ENCODE measurements at regions not wholly inside any gene's neighbourhood (a gene's known extent, or its start where the extent isn't known, plus 50 kb on each side); places are given as distances from the start of the nearest gene placed in this dataset.

DNA sequence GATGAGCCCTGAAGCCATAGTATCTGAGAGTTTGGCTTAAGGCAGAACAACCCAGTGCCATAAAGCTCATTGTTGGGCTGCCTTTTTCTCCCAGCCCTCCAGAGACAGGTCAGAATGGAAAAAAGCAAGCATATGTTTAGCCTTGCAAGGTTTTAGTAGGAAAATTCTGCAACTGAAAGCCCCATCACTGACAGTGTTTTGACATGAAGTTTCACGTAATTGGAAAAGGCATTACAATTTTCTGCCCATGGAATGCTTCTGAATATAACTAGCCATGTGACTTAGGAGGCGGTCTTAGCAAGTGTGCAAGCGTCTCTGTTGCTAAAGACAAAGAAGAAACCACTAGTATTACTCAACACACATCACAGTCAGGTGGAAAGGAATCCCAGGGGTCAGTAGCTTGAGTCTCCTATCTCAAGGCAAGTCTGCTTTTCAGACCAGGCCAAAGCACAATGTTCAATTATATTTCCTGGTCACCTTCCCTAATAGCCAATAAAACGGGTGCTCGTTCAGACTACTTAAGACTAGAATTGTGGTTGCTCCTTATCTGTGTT lies 117.6 kb downstream of the CARTPT start (continued):
- TF ChIP-seq, protein P1, sequence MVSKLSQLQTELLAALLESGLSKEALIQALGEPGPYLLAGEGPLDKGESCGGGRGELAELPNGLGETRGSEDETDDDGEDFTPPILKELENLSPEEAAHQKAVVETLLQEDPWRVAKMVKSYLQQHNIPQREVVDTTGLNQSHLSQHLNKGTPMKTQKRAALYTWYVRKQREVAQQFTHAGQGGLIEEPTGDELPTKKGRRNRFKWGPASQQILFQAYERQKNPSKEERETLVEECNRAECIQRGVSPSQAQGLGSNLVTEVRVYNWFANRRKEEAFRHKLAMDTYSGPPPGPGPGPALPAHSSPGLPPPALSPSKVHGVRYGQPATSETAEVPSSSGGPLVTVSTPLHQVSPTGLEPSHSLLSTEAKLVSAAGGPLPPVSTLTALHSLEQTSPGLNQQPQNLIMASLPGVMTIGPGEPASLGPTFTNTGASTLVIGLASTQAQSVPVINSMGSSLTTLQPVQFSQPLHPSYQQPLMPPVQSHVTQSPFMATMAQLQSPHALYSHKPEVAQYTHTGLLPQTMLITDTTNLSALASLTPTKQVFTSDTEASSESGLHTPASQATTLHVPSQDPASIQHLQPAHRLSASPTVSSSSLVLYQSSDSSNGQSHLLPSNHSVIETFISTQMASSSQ (IDR thresholded peaks at IDR 0.05; ENCODE audit: low read depth), result no peak
- TF ChIP-seq, protein P1 (CRISPR knock-in tag; IDR thresholded peaks at IDR 0.05; ENCODE audit: borderline replicate concordance), result no peak
- TF ChIP-seq SALL1 (CRISPR knock-in tag; IDR thresholded peaks at IDR 0.05) (no peak), ARID2 (CRISPR knock-in tag; IDR thresholded peaks at IDR 0.05; ENCODE audit: borderline replicate concordance) (no peak), ARHGAP35 (CRISPR knock-in tag; IDR thresholded peaks at IDR 0.05; ENCODE audit: borderline replicate concordance) (no peak), ELF1 (CRISPR knock-in tag; IDR thresholded peaks at IDR 0.05) (no peak), MTF1 (CRISPR knock-in tag; IDR thresholded peaks at IDR 0.05) (no peak), YEATS2 (CRISPR knock-in tag; IDR thresholded peaks at IDR 0.05; ENCODE audit: borderline replicate concordance) (no peak), ZNF432 (CRISPR knock-in tag; IDR thresholded peaks at IDR 0.05; ENCODE audit: borderline replicate concordance) (no peak), ZNF776 (CRISPR knock-in tag; IDR thresholded peaks at IDR 0.05) (no peak), AKAP8 (CRISPR knock-in tag; IDR thresholded peaks at IDR 0.05) (no peak), SKI (IDR thresholded peaks at IDR 0.05; ENCODE audit: partially characterized antibody) (no peak)
- TF ChIP-seq, protein P2, sequence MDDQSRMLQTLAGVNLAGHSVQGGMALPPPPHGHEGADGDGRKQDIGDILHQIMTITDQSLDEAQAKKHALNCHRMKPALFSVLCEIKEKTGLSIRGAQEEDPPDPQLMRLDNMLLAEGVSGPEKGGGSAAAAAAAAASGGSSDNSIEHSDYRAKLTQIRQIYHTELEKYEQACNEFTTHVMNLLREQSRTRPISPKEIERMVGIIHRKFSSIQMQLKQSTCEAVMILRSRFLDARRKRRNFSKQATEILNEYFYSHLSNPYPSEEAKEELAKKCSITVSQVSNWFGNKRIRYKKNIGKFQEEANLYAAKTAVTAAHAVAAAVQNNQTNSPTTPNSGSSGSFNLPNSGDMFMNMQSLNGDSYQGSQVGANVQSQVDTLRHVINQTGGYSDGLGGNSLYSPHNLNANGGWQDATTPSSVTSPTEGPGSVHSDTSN (CRISPR knock-in tag; IDR thresholded peaks at IDR 0.05; ENCODE audit: borderline replicate concordance), result no peak
- TF ChIP-seq, protein P3, sequence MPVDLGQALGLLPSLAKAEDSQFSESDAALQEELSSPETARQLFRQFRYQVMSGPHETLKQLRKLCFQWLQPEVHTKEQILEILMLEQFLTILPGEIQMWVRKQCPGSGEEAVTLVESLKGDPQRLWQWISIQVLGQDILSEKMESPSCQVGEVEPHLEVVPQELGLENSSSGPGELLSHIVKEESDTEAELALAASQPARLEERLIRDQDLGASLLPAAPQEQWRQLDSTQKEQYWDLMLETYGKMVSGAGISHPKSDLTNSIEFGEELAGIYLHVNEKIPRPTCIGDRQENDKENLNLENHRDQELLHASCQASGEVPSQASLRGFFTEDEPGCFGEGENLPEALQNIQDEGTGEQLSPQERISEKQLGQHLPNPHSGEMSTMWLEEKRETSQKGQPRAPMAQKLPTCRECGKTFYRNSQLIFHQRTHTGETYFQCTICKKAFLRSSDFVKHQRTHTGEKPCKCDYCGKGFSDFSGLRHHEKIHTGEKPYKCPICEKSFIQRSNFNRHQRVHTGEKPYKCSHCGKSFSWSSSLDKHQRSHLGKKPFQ (CRISPR knock-in tag; IDR thresholded peaks at IDR 0.05; ENCODE audit: insufficient replicate concordance), result no peak
